H4 (cell line): ENCODE measurements at regions not wholly inside any gene's neighbourhood (a gene's known extent, or its start where the extent isn't known, plus 50 kb on each side); places are given as distances from the start of the nearest gene placed in this dataset.
"Not testable (repeated sequence)": the region's sequence is repeated elsewhere in the genome, so short reads cannot be mapped to it uniquely, and the experiment has no call there.

Source experiments
- DNase-seq: peaks from one replicate; pipeline ENCODE4 v3.0.0-alpha.2; 2015; ENCODE audit warnings: low spot score

DNA sequence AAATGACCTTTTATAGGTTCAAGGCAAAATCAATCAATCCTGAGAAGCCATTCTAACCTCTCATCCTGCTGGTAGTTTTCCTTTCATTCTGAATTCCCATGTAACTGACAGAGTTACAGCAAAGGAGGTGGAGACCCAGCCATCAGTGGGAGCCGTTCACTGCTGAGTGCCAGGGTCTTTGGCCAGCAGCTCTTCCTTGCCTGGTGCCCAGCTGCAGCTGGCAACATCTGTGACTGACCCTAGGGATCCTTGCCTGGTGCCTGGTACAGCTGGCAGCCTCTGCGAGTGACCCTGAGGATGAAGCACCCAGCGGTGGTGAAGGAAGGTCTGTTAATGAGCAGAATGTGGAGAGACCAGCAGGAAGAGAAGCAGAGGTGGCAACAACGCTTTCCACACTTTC, 314.6 kb downstream of the THBS2 start:
- DNase-seq: no peak

DNA sequence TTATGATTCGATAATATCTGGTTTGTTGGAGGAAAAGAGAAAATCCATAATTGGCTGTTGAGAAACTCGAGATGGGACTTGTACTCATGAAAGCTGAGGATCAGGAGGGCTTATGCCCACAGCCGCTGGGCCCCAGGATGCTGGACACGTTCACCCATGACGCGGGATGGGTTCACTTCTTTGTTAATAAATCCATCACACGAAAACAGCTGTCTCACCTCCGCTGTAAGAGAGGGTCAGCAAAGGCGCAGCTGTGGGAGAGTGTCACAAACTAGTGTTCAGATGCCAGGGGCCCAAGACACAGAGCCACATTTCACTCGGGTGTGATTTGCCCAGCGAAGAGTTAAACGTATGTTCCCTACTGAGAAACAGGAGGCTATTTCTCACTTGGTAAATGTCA, 315.1 kb downstream of the THBS2 start:
- no peak for DNase-seq

DNA sequence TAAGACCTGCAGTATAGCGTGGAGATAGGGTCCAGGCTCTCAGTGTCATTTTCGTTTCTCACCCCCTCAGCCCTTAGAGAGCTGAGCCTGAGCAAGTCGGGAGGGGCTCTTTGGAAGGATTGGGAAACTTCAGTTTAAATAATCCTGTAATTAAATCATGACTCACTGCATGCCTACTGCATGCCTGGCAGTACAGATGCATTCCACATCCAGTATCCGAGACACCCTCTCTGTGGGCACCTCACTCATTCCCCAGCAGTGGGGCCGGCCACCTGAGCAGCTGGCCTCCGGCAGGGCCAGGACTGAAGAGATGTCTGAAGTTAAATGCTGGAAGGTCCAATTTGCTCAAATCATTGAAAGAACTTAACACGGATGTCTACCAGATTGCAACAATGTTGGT, 316.6 kb downstream of the THBS2 start:
- peak; percentile 53 for DNase-seq

DNA sequence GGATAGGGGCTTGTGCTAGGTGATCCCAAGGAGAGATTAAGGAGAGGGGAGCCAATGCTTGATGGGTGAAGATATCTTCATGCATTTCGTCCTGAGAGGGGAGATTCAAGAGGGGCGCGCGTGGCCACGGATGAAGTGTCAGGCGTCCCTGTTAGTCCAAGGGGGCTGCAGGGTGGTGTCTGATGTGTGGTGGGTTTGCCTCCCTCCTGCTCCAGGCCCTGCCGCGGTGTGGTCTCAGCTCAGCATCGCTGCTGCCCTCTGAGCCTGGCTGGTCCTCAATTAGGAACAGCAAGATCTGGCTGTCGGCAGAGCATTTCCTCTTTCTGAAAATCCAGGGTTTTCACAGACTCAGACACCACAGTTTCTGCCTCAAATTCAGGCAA, 318.0 kb downstream of the THBS2 start:
- DNase-seq: no peak

DNA sequence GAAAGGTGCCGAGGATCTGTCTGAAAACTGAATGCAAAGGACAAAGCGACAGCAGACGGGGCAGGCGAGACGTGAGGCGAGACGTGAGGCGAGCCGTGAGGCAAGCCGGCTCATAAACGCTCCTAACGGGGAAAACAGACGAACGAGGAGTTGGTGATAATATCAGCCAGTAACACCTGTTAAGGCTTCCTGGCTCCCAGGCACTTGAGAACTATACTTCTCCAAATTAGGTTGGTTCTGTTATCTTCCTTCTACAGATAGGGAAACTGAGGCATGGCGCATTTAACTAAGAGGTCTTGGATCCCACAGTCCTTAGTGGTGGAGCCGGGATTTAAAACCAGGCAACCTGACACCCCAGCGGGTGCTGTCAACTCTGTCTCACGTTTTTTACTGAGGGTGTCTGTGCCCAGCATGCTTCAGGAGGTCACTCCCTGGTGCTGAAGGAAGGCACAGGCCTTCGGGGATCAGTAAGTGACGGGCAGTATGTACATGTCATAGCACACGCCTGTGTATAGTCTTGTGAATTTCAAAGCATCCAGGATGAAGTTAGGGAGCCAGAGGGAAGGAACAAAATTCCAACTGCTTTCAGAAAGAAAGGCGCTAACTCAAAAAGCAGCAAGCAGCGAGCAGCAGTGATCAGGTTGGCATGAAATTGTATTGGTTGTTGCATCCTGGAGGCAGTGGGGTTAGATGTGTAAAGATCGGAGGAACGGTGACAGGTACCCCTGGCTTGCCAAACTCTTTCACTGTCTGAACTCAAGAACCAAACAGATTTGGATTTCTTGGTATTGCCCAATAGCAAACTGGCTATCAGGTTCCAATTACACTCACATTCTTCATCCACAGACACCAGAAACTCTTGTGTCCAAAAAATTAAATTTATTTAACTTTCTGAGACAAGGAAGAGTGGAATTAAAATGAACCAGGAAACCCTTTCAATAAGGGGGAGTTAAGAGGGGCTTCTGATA, 318.7 kb downstream of the THBS2 start:
- DNase-seq: no peak

DNA sequence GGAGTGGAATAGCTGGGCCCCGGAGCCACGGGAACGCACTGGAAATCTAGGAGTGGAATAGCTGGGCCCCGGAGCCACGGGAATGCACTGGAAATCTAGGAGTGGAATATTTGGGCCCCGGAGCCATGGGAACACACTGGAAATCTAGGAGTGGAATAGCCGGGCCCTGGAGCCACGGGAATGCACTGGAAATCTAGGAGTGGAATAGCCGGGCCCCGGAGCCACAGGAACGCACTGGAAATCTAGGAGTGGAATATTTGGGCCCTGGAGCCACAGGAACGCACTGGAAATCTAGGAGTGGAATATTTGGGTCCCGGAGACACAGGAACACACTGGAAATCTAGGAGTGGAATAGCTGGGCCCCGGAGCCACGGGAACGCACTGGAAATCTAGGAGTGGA, 321.5 kb downstream of the THBS2 start:
- DNase-seq: not testable (repeated sequence)

DNA sequence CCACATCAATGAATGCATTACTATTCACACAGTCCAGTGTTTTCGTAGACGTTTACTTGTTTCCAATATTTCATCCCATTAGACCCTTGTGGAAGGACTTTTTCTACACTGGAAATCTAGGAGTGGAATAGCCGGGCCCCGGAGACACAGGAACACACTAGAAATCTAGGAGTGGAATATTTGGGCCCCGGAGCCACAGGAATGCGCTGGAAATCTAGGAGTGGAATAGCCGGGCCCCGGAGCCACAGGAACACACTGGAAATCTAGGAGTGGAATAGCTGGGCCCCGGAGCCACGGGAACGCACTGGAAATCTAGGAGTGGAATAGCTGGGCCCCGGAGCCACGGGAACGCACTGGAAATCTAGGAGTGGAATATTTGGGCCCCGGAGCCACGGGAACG, 322.6 kb downstream of the THBS2 start:
- not testable (repeated sequence) for DNase-seq

DNA sequence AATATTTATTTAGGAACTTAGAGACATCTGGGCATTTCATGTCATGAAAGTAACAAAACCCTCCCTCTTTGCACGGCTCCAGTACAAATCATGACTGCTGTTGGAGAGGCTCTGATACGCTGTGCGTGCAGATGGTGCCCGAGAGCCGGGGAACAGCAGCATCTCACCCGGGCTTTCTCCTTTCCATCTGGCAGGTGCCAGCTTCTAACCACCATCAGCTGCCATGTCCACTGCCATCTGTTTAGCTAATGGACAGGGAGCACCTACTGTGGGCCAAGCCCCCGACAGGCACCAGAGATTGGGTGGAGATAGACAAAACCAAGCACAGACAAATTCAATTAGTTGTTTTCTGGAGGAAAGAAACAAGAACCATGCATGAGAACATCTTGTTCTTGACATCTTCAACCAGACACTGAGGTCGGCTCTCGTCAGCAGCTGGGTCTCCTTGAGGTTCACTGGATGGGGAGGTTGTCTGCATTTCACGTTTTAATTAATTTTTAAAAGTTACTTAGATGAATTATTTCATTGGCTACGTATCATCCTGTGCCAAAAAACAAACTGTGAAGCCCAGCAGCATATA, 323.7 kb downstream of the THBS2 start:
- no peak for DNase-seq

DNA sequence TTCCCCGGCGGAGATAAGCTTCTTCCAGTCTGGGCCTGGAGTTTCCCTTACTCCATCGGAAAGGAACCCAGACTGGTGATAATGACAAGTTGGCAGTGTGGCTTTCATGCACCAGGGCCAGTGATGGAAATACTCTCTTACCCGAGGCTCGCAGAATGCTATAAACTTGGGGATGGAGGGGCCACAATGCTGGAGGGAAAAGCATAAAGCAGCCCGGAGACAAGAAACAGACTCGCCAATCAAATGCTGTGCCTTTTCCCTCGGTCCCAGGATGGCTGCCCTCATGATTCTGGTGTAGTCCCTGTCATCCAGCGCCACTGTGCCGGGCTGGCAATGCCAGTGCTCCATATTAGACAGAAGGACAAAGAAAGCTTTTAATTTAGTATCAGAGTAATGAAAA, 325.6 kb downstream of the THBS2 start:
- no peak for DNase-seq

DNA sequence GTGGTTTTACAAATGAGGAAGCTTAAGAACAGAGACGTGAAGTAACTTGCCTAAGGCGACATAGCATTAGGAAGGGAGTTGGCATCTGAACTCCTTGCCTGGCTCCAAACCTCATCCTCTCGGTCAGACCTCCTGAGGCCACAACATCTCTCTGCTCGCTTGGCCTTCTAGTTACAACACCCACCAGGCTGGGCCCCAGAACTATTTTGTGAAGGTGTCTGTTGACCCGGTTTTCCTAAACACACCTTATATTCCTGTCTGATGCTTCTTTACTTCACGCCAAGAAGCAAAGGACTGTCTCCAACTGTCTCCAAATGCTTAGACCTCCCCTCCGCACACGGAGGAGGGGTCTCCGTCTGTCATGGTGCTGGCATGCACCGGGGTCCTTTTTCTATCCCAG, 326.6 kb downstream of the THBS2 start:
- no peak for DNase-seq

DNA sequence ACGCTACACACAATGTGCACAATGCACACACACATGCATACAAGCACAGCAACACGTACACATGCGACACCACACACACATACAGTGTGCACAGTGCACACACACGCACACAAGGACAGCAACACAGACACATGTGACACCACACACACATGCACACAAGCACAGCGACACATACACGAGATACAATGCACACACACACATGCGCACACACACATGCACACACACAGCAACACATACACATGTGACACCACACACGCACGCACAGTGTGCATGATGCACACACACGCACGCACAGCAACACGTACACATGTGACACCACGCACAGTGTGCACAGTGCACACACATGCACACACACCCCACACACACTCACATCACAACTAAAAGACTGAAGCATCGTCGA, 327.3 kb downstream of the THBS2 start:
- DNase-seq: no peak

DNA sequence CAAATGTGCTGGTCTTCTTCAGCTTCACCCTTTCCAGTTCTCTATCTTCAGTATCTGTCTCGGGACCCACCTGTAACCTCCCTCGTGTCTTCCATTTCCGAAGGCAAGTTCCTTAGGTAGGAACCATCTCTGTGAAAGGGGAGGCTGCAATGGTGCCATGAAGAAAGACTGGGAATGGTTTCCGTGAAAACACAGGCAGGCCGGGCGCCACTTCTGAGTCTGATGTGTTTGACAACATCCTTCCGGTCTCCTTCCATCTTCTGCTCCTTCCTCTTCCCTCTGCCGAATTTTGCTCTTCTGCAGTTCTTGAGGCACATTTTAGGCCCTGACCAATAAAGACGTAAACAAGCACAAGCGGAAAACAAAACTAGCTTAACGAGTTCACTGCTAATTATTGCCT, 328.0 kb downstream of the THBS2 start:
- DNase-seq: no peak

DNA sequence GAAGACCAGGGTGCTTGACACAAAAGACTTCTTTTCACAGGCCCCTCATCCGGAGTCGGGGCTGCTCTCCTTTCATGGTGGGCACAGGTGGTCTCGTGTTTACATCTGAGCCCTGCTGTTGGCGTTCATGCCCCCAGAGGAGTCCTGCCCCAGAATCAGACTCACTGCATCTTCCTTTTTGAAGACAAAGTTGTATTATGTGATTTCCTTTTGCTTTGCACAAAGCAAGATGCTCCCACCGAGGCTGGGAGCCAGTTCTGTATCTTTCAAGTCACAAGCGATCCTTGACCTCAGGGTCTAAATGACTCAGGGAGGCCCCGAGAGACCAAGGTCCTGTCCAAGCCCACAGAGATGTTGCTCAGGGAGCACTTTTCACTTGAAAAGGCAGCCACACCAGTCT, 330.5 kb downstream of the THBS2 start:
- DNase-seq: no peak

DNA sequence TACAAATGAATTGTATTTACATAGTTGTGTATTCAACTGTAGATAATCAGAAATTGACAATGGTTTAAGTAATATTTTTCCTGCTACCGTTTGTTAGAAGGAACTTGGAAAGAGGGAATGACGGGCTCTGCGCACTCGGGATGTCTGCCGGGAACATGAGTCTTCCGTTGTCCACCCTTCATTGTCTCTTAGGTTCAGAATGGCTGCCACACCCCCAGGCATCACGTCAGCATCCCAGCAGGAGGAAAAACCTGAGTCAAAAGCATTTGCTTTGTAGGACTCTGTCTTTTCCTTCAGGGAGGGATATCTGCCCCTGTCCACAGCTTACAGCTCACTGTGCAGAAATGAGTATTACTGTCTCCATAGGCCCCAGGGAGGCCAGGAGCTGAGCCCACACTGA, 331.2 kb downstream of the THBS2 start:
- no peak for DNase-seq

DNA sequence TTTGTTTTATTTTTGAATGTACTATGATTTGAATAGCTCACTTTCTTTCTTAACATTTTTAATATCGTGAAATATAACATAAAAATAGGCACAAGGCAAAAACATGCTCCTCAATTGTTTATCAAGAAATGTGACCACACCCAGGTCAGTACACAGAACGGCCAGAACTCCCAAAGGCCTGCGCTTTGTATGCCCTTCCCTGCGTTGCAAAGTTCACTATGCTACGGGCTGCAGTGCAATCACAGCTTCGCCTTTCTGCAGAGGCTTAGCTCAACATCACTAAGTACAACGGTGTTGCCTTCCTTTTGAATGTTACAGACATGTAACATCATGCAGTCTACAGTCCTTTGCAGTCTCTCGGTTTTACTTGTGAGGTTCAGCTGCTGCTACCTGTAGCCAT, 333.4 kb downstream of the THBS2 start:
- DNase-seq: no peak

DNA sequence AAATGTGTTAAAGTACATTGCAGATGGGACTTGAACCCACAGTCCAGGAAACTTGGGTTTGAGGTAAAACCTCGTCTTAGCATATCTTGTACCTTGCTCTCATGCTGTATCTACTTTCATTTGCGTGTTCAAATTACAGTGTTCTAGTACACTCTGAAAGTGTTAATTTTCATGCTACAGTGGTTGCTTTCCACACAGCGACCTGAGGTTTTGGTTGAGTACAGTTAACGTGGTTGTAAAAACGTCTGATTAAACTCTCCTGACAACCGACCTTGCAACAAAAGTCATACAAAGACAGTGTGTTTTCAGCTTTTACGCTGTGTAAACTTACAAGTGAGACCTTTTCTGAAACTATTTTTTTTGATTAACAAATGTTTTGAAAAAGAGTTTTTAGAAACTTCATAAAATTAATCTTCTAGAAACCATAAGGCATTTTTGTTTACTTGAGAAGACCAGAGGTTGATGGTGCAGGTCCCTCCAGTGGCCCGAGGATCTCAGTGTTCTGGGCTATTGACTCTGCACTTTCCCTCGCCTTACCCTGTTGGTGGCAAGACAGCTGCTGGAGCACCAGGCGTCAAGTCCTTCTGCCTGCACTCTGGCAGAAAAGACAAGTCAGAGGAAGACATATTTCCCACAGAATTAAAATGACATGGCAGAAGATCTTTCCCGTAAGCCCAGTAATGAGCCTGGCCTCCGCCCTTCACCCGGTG, 334.0 kb downstream of the THBS2 start:
- DNase-seq: no peak

DNA sequence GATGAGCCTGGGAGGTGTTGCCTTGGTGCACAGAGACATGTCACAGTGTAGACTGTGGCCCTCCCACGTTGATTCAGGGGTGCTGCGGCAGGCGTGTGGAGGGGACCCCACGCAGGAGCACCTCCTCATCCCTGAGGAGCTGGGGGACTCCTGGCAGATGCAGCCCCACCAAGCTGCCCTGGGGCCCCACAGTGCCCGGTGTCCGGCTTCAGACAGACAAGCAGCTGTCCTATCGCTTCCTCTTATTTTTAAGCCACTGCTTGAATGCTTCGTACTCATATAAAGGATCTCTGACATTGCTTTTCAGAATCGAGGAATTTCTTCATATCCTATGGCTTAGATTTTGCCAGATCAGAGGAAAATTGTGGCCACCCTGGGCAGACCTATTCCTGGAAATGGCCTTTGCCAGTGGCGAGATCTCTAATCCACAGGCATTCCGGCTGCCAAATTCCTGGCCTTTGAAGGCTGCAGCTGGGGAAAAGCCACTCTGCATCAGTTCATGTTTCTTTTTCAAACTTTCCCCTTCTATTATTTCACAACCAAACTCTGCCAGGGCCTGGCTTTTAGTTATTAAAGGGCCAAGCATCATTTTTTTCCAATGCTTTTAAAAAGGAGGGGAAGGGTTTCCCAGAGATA, 337.0 kb downstream of the THBS2 start:
- DNase-seq: peak; percentile 9

DNA sequence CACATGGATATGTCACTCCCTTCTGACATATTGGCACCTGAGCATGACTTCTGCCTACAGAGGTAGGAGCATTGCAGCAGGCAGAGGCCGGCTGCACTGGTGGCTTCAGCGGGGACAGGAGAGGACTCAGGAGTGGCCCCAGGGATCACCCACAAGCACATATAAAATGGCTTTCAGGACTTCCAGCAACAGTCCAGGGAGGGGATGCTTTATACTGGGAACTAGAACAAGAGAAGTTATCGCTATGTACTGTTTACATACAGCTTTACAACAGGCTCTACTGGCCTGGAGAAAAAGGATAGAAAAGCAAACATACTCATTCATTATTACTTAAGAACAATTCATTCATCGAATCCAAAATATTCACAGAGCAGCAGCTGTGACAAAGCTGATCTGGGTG, 337.8 kb downstream of the THBS2 start:
- no peak for DNase-seq

DNA sequence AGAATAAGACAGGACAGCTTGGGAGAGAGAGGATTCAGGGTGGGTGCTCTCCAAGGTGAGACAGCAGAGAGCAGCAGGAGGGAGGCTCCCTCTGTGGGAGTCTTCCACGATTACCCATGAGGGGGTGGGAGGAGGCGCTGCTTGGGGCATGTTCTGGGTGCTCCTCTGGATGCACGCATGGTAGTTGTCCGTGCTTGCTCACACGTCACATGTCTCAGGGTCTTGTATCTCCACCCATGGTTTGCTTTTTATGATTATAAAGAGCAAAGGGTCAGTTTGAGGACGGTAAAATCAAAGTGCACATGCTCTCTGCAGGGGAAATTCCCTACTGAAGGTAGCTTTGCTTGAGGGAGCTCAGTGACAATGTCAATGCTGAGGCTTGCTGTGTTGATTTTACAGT, 338.4 kb downstream of the THBS2 start:
- no peak for DNase-seq

DNA sequence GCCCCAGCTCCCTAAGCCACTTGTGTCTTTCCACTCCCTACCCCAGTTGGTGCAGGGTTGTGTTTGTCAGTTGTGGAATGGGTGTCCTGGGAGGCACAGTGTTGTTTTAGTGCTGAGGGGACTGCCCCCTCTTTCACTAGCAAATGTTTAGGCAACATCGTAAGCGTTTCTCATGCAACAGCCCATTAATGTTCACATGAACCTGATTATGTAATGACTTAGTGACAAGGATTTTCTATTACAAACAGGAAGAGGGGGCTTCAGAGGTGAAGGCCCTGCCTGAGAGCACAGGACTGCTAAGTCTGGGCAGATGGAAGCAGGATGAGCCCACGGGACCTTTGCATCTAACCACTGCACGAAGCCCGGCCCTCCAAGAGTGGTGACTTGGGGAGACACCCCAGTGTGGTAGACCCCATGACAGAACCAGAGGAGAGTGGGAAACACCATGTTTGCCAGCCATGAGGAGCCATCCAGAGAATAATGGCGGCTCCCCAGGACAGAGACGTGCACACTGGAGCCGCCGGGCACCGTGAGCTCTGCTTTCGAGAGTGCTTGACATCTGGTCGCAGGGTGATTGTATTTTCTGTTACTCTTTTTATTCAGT, 339.7 kb downstream of the THBS2 start:
- no peak for DNase-seq

DNA sequence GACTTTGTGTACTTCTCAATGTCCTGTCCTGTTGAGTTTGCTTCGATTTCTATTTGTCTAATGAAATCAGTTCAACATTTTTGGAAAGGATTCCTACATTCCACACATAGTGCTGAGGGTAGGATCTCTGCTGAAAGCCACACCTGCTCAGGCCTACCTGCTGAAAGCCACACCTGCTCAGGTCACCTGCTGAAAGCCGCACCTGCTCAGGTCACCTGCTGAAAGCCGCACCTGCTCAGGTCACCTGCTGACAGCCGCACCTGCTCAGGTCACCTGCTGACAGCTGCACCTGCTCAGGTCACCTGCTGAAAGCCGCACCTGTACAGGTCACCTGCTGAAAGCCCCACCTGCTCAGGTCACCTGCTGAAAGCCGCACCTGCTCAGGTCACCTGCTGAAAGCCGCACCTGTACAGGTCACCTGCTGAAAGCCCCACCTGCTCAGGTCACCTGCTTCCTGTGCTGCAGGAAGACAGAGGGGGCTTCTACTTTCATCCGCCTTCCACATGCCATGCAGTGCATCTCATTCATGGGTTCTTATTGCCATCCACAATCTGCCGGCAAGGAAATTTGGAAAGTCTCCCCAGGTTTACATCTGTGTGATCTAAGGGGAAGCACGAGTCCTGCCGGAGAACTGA, 340.3 kb downstream of the THBS2 start:
- not testable (repeated sequence) for DNase-seq
